HepG2 (cell line): ENCODE measurements at regions not wholly inside any gene's neighbourhood (a gene's known extent, or its start where the extent isn't known, plus 50 kb on each side); places are given as distances from the start of the nearest gene placed in this dataset.

ENCODE experiments used
- CBX5 ChIP-seq: sonication (generic); formaldehyde crosslinking; IDR thresholded peaks from 2 replicates; pipeline ENCODE4 v1.4.0; 2020; ENCODE audit warnings: missing genetic modification reagents, borderline replicate concordance
- SALL1 ChIP-seq: sonication (generic); formaldehyde crosslinking; IDR thresholded peaks from 2 replicates; pipeline ENCODE4 v1.8.0; 2022; ENCODE audit warnings: mild to moderate bottlenecking, missing genetic modification reagents
- ZFP36L2 ChIP-seq: sonication (generic); formaldehyde crosslinking; IDR thresholded peaks from 2 replicates; pipeline ENCODE4 v1.4.0; 2020; ENCODE audit warnings: missing genetic modification reagents
- ZNF225 ChIP-seq: sonication (generic); formaldehyde crosslinking; IDR thresholded peaks from 2 replicates; pipeline ENCODE4 v1.4.0; 2020; ENCODE audit warnings: mild to moderate bottlenecking, missing genetic modification reagents
- ZNF318 ChIP-seq: sonication (generic); formaldehyde crosslinking; IDR thresholded peaks from 2 replicates; pipeline ENCODE4 v1.4.0; 2020; ENCODE audit warnings: mild to moderate bottlenecking, missing genetic modification reagents
- ZNF383 ChIP-seq: sonication (generic); formaldehyde crosslinking; IDR thresholded peaks from 2 replicates; pipeline ENCODE4 v1.4.0; 2020; ENCODE audit warnings: missing genetic modification reagents, mild to moderate bottlenecking, borderline replicate concordance

GRCh38 chr1:195096051-195096521 is 1512.2 kb downstream of the KCNT2 start (continued):
- no peak for TF ChIP-seq ZNF318 (CRISPR knock-in tag)
- no peak for TF ChIP-seq ZFP36L2 (CRISPR knock-in tag)
- TF ChIP-seq ZNF383 (CRISPR knock-in tag): no peak
- TF ChIP-seq SALL1 (CRISPR knock-in tag): no peak
- TF ChIP-seq CBX5 (CRISPR knock-in tag): no peak
- no peak for TF ChIP-seq ZNF225 (CRISPR knock-in tag)
